Calu3 (cell line): ENCODE measurements at regions not wholly inside any gene's neighbourhood (a gene's known extent, or its start where the extent isn't known, plus 50 kb on each side); places are given as distances from the start of the nearest gene placed in this dataset.

Experiments
- BruUV-seq: library from RNA; stranded (reverse); fragments of 400-500 nt; replicated peaks from 2 replicates; lab custom pipeline; 2021; lab: Mats Ljungman, UMichigan
- CTCF ChIA-PET: fragments of 300-600 bp; sonication (Branson Sonifier 250); formaldehyde crosslinking; loops from one replicate; lab custom pipeline; 2022; ENCODE audit warnings: antibody characterized with exemption; lab: Charles Lee
- DNase-seq: peaks from one replicate; pipeline ENCODE4 v3.0.0; 2022
- H3K27ac Mint-ChIP-seq: one replicate; pipeline ENCODE4 v1.8.0; 2022; ENCODE audit warnings: mixed read lengths; ENCODE audit not compliant: unreplicated experiment
- H3K27me3 Mint-ChIP-seq: one replicate; pipeline ENCODE4 v1.8.0; 2022; ENCODE audit warnings: mixed read lengths; ENCODE audit not compliant: unreplicated experiment
- H3K36me3 Mint-ChIP-seq: one replicate; pipeline ENCODE4 v1.8.0; 2022; ENCODE audit warnings: mild to moderate bottlenecking, moderate library complexity, mixed read lengths; ENCODE audit not compliant: insufficient read depth, unreplicated experiment
- H3K4me1 Mint-ChIP-seq: one replicate; pipeline ENCODE4 v1.8.0; 2022; ENCODE audit warnings: mild to moderate bottlenecking, low read depth, mixed read lengths; ENCODE audit not compliant: unreplicated experiment
- H3K4me3 Mint-ChIP-seq: one replicate; pipeline ENCODE4 v1.8.0; 2022; ENCODE audit warnings: mild to moderate bottlenecking, low read depth, moderate library complexity, mixed read lengths; ENCODE audit not compliant: unreplicated experiment
- H3K9me3 Mint-ChIP-seq: one replicate; pipeline ENCODE4 v1.8.0; 2022; ENCODE audit warnings: low read depth, mixed read lengths; ENCODE audit not compliant: unreplicated experiment
- CTCF ChIP-seq: fragments of 200-600 bp; IDR thresholded peaks from one replicate; pipeline ENCODE4 v1.8.0; 2022; ENCODE audit warnings: antibody characterized with exemption; ENCODE audit not compliant: unreplicated experiment
- intact Hi-C: fragments of 100-400 bp; cut with micrococcal nuclease; formaldehyde crosslinking; loops from one replicate; pipeline ENCODE4 v1.10.0; 2022; ENCODE audit not compliant: unreplicated experiment

- H3K27ac Mint-ChIP-seq: no peak overlapping the region
- DNase-seq: no peak
- no peaks in the 10 kb centered on the region for H3K4me1 Mint-ChIP-seq
- H3K27me3 Mint-ChIP-seq: no peaks in the 10 kb centered on the region
- no TSS peak for BruUV-seq
- CTCF ChIA-PET: no interaction called here
- H3K36me3 Mint-ChIP-seq: no peaks in the 10 kb centered on the region
- intact Hi-C loops: loop anchor here (1.0 to 10.0 kb wide), 3 partner anchors 436 to 798 kb away; no protein-coding TSS in a partner anchor
- H3K4me3 Mint-ChIP-seq: no peak overlapping the region
- TF ChIP-seq CTCF: no peak
- H3K9me3 Mint-ChIP-seq: no peaks in the 10 kb centered on the region
Measured at GRCh38 chr13:76472916-76473315, 413.3 kb downstream of the KCTD12 start.

DNA sequence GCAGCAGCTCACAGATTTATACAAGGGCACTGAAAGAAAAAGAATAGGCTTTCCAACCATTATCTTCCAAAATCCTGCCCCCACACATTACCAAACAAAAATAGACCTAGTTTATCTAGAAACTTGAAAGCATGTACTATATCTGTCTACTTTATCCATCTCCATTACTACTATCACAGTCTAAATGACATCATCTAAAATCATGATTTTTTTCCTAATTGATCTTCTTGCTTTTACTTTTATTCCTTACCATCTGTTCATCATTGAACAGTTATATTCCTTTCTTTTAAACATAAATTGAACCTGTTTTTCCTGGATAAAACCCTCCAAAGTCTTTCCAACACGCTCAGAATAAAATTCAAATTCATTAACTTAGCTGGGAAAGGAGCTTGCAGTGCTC is 414.7 kb downstream of the KCTD12 start:
- intact Hi-C loops: loop anchor here (5.0 to 10.0 kb wide), 2 partner anchors 434 to 797 kb away; no protein-coding TSS in a partner anchor
- CTCF ChIA-PET: no interaction called here
- H3K27me3 Mint-ChIP-seq: no peaks in the 10 kb centered on the region
- H3K4me3 Mint-ChIP-seq: no peak overlapping the region
- TF ChIP-seq CTCF: no peak
- H3K4me1 Mint-ChIP-seq: no peaks in the 10 kb centered on the region
- no TSS peak for BruUV-seq
- DNase-seq: no peak
- H3K9me3 Mint-ChIP-seq: no peaks in the 10 kb centered on the region
- no peaks in the 10 kb centered on the region for H3K36me3 Mint-ChIP-seq
- H3K27ac Mint-ChIP-seq: no peak overlapping the region

- Mint-ChIP-seq H3K4me1 (no peaks in the 10 kb centered on the region), H3K27ac (no peak overlapping the region), H3K27me3 (no peaks in the 10 kb centered on the region), H3K9me3 (no peaks in the 10 kb centered on the region), H3K4me3 (no peak overlapping the region), H3K36me3 (no peaks in the 10 kb centered on the region)
- CTCF ChIA-PET: no interaction called here
- no TSS peak for BruUV-seq
- DNase-seq: no peak
- intact Hi-C loops: loop anchor here (5.0 to 10.0 kb wide), 2 partner anchors 434 to 796 kb away; no protein-coding TSS in a partner anchor
- no peak for TF ChIP-seq CTCF
Measured at GRCh38 chr13:76470991-76471390, 415.2 kb downstream of the KCTD12 start.

DNA sequence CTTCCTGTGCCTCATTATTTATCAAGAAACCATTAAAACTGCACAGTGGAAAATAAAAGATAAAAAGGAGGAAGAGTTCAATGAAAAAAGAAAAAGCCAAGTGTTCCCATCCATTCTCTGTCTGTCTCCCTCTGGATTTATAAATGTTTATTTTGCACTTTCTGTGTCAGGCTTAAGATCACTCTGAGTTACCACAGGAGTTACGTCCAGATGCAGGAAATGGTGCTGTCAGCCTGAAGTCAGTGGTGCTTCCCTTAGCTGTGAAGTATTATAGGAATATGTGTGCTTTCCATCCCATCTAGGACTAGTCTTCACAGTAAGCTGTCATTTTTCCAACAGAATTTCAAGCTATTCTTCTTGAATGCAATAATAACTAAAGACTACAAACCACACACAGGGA is 420.2 kb downstream of the KCTD12 start:
- Mint-ChIP-seq H3K27ac (no peak overlapping the region), H3K4me3 (no peak overlapping the region), H3K4me1 (no peaks in the 10 kb centered on the region), H3K9me3 (no peaks in the 10 kb centered on the region), H3K36me3 (no peaks in the 10 kb centered on the region), H3K27me3 (no peaks in the 10 kb centered on the region)
- intact Hi-C loops: no loop called here
- no TSS peak for BruUV-seq
- no peak for TF ChIP-seq CTCF
- DNase-seq: no peak
- CTCF ChIA-PET: no interaction called here
